ENCODE measurements at regions not wholly inside any gene's neighbourhood (a gene's known extent, or its start where the extent isn't known, plus 50 kb on each side); places are given as distances from the start of the nearest gene placed in this dataset.
A peak's percentile ranks its signal among the peaks of the same experiment; 100 is the strongest.

DNA sequence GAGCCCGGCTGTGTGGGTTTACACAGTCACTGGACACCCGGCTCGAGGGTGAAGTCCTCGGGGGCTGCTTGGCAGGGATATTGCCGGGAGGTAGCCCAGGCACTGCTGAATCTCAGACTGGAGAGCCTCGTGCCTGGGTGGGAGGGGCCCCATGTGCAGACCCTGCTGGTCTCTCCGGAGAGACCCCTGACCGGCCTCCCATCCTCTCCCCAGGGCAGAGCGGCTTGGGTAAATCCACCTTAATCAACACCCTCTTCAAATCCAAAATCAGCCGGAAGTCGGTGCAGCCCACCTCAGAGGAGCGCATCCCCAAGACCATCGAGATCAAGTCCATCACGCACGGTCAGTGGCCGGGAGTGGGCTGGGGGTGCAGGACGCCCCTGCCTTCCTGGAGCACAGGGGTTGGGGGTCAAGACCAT is 346.5 kb downstream of the SEC14L1 start:
- peaks cover 36 to 41% of the 10 kb centered on the region in 2 donors for H3K36me3 ChIP-seq (ENCODE audit: control insufficient read depth in 2 of 2, insufficient read depth in 2 of 2, low read length in 2 of 2)
- no peak overlapping the region for H3K4me3 ChIP-seq (ENCODE audit: low read length in 2 of 2)
- H3K9ac ChIP-seq (ENCODE audit: low read length in 2 of 2) = no peak overlapping the region
- H3K27me3 ChIP-seq (ENCODE audit: control insufficient read depth in 1 of 2, insufficient read depth in 2 of 2, low read length in 2 of 2) = no peaks in the 10 kb centered on the region
- no peak overlapping the region for H3K27ac ChIP-seq (ENCODE audit: low read length)
- peaks cover 39% of the 10 kb centered on the region for H3K4me1 ChIP-seq (ENCODE audit: control insufficient read depth, insufficient read depth, low read length)
- no peaks in the 10 kb centered on the region for H3K9me3 ChIP-seq (ENCODE audit: control insufficient read depth in 2 of 2, low read length in 2 of 2)

- Histone ChIP-seq H3K4me3 (ENCODE audit: low read length in 2 of 2) (no peak overlapping the region), H3K4me1 (ENCODE audit: control insufficient read depth, insufficient read depth, low read length) (peaks cover 32% of the 10 kb centered on the region), H3K27me3 (ENCODE audit: control insufficient read depth in 1 of 2, insufficient read depth in 2 of 2, low read length in 2 of 2) (no peaks in the 10 kb centered on the region), H3K9me3 (ENCODE audit: control insufficient read depth in 2 of 2, low read length in 2 of 2) (no peaks in the 10 kb centered on the region), H3K36me3 (ENCODE audit: control insufficient read depth in 2 of 2, insufficient read depth in 2 of 2, low read length in 2 of 2) (peaks cover 36 to 43% of the 10 kb centered on the region in 2 donors), H3K27ac (ENCODE audit: low read length) (no peak overlapping the region), H3K9ac (ENCODE audit: low read length in 2 of 2) (no peak overlapping the region)
Observed at GRCh38 chr17:77487677-77488530, 347.1 kb downstream of the SEC14L1 start.

- Histone ChIP-seq H3K4me3 (ENCODE audit: low read length in 2 of 2) (no peak overlapping the region), H3K4me1 (ENCODE audit: control insufficient read depth, insufficient read depth, low read length) (peaks cover 26% of the 10 kb centered on the region), H3K9me3 (ENCODE audit: control insufficient read depth in 2 of 2, low read length in 2 of 2) (no peaks in the 10 kb centered on the region), H3K9ac (ENCODE audit: low read length in 2 of 2) (no peak overlapping the region), H3K27ac (ENCODE audit: low read length) (peak overlapping the region; percentile 69), H3K36me3 (ENCODE audit: control insufficient read depth in 2 of 2, insufficient read depth in 2 of 2, low read length in 2 of 2) (peaks cover 37 to 42% of the 10 kb centered on the region in 2 donors), H3K27me3 (ENCODE audit: control insufficient read depth in 1 of 2, insufficient read depth in 2 of 2, low read length in 2 of 2) (no peaks in the 10 kb centered on the region)
Observed at GRCh38 chr17:77488531-77489238, 347.9 kb downstream of the SEC14L1 start.

GRCh38 chr17:77489239-77489892 is 348.6 kb downstream of the SEC14L1 start:
- peaks cover 39 to 45% of the 10 kb centered on the region in 2 donors for H3K36me3 ChIP-seq (ENCODE audit: control insufficient read depth in 2 of 2, insufficient read depth in 2 of 2, low read length in 2 of 2)

DNA sequence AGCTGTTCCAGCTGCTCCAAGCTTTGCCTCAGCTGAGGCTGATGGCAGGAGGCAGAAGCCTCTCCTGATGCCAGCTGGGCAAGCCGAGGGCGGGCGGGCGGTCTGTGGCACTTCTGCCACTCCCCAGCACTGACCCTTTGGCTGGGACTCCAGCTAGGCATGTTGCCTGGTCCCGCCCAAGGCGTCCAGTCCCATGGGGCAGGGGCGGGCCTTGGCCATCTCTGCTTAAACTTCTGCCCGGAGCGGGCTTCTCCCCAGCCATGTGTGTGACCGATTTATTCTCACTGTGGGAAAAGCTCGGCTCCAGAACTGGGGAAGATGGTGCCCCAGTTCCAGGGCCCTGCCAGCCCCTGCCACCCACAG is 349.1 kb downstream of the SEC14L1 start:
- H3K27ac ChIP-seq (ENCODE audit: low read length) = peak overlapping the region; percentile 69
- no peak overlapping the region for H3K9ac ChIP-seq (ENCODE audit: low read length in 2 of 2)
- H3K9me3 ChIP-seq (ENCODE audit: control insufficient read depth in 2 of 2, low read length in 2 of 2) = no peaks in the 10 kb centered on the region
- H3K4me3 ChIP-seq (ENCODE audit: low read length in 2 of 2) = no peak overlapping the region
- peaks cover 39 to 45% of the 10 kb centered on the region in 2 donors for H3K36me3 ChIP-seq (ENCODE audit: control insufficient read depth in 2 of 2, insufficient read depth in 2 of 2, low read length in 2 of 2)
- no peaks in the 10 kb centered on the region for H3K27me3 ChIP-seq (ENCODE audit: control insufficient read depth in 1 of 2, insufficient read depth in 2 of 2, low read length in 2 of 2)
- peaks cover 31% of the 10 kb centered on the region for H3K4me1 ChIP-seq (ENCODE audit: control insufficient read depth, insufficient read depth, low read length)

More at GRCh38 chr17:77489239-77489892, 348.6 kb downstream of the SEC14L1 start:
- Histone ChIP-seq H3K27ac (ENCODE audit: low read length) (peak overlapping the region; percentile 69), H3K4me1 (ENCODE audit: control insufficient read depth, insufficient read depth, low read length) (peaks cover 26% of the 10 kb centered on the region), H3K9ac (ENCODE audit: low read length in 2 of 2) (no peak overlapping the region), H3K27me3 (ENCODE audit: control insufficient read depth in 1 of 2, insufficient read depth in 2 of 2, low read length in 2 of 2) (no peaks in the 10 kb centered on the region), H3K4me3 (ENCODE audit: low read length in 2 of 2) (no peak overlapping the region), H3K9me3 (ENCODE audit: control insufficient read depth in 2 of 2, low read length in 2 of 2) (no peaks in the 10 kb centered on the region)

GRCh38 chr17:77490361-77491183 is 349.8 kb downstream of the SEC14L1 start:
- Histone ChIP-seq H3K27me3 (ENCODE audit: control insufficient read depth in 1 of 2, insufficient read depth in 2 of 2, low read length in 2 of 2) (no peaks in the 10 kb centered on the region), H3K9me3 (ENCODE audit: control insufficient read depth in 2 of 2, low read length in 2 of 2) (no peaks in the 10 kb centered on the region), H3K4me3 (ENCODE audit: low read length in 2 of 2) (no peak overlapping the region), H3K36me3 (ENCODE audit: control insufficient read depth in 2 of 2, insufficient read depth in 2 of 2, low read length in 2 of 2) (peaks cover 39 to 45% of the 10 kb centered on the region in 2 donors), H3K9ac (ENCODE audit: low read length in 2 of 2) (no peak overlapping the region), H3K4me1 (ENCODE audit: control insufficient read depth, insufficient read depth, low read length) (peaks cover 34% of the 10 kb centered on the region), H3K27ac (ENCODE audit: low read length) (peak overlapping the region; percentile 69)

GRCh38 chr17:77491921-77492445 is 351.2 kb downstream of the SEC14L1 start:
- no peak overlapping the region for H3K27ac ChIP-seq (ENCODE audit: low read length)
- no peak overlapping the region for H3K4me3 ChIP-seq (ENCODE audit: low read length in 2 of 2)
- no peaks in the 10 kb centered on the region for H3K9me3 ChIP-seq (ENCODE audit: control insufficient read depth in 2 of 2, low read length in 2 of 2)
- no peaks in the 10 kb centered on the region for H3K27me3 ChIP-seq (ENCODE audit: control insufficient read depth in 1 of 2, insufficient read depth in 2 of 2, low read length in 2 of 2)
- peaks cover 46 to 52% of the 10 kb centered on the region in 2 donors for H3K36me3 ChIP-seq (ENCODE audit: control insufficient read depth in 2 of 2, insufficient read depth in 2 of 2, low read length in 2 of 2)
- H3K4me1 ChIP-seq (ENCODE audit: control insufficient read depth, insufficient read depth, low read length) = peaks cover 34% of the 10 kb centered on the region
- H3K9ac ChIP-seq (ENCODE audit: low read length in 2 of 2) = no peak overlapping the region

DNA sequence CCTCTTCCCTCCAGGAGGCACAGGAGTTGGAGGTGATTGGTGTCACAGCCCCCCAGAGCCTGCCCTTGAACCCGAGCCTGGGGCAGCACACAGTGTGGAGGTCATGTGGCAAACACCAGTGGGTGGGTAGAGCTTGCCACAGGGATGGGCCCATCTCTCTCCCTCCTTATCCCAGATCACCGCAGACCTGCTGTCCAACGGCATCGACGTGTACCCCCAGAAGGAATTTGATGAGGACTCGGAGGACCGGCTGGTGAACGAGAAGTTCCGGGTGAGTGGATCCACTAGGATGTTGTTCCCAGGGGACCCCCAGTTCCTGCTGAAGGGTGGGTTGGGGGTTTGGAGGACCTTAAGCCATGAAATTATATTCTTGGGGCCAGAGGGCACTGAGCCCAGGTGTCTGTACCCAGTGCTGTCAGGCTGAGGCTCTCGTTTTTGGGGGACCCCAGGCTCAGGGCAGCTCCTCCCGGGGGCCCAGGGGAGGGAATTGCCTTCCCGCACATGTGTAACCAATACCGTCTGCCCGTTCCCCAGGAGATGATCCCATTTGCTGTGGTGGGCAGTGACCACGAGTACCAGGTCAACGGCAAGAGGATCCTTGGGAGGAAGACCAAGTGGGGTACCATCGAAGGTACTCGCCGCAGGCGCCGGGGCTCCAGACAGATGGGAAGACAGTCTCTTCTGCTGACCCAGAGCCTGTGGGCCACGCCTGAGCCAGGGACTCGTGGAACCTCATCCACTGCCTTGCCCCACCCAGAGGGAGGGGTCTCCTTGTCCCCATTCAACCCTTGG is 351.9 kb downstream of the SEC14L1 start:
- H3K27ac ChIP-seq (ENCODE audit: low read length) = no peak overlapping the region
- no peak overlapping the region for H3K4me3 ChIP-seq (ENCODE audit: low read length in 2 of 2)
- peaks cover 47 to 52% of the 10 kb centered on the region in 2 donors for H3K36me3 ChIP-seq (ENCODE audit: control insufficient read depth in 2 of 2, insufficient read depth in 2 of 2, low read length in 2 of 2)
- no peaks in the 10 kb centered on the region for H3K27me3 ChIP-seq (ENCODE audit: control insufficient read depth in 1 of 2, insufficient read depth in 2 of 2, low read length in 2 of 2)
- H3K9ac ChIP-seq (ENCODE audit: low read length in 2 of 2) = no peak overlapping the region
- no peaks in the 10 kb centered on the region for H3K9me3 ChIP-seq (ENCODE audit: control insufficient read depth in 2 of 2, low read length in 2 of 2)
- peaks cover 34% of the 10 kb centered on the region for H3K4me1 ChIP-seq (ENCODE audit: control insufficient read depth, insufficient read depth, low read length)

DNA sequence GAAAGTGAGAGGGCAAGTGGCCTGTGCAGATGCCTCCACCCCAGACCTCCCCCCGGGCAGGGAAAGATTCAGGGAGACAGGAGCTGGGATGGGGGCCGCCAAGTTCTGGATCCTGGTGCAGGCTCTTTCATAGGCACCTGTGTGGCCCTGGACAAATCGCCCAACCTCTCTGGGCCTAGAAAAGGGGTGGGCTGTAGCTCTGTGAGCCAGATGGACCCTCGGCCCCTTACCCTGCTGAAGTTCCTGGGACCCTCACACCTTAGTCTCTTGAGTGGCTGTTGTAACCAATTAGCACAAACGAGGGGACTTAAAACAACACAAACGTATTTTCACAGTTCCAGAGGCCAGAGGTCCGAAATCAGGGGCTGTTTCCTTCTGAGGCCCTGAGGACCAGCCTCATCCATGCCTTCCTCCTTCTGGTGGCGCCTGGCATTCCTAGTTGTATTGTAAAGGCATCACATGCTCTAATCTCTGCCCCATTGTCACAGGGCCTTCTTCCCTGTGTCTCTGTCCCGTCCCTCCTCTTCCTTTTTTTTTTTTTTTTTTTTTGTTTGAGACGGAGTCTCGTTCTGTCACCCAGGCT is 352.6 kb downstream of the SEC14L1 start:
- Histone ChIP-seq H3K9ac (ENCODE audit: low read length in 2 of 2) (no peak overlapping the region), H3K27me3 (ENCODE audit: control insufficient read depth in 1 of 2, insufficient read depth in 2 of 2, low read length in 2 of 2) (no peaks in the 10 kb centered on the region), H3K36me3 (ENCODE audit: control insufficient read depth in 2 of 2, insufficient read depth in 2 of 2, low read length in 2 of 2) (peaks cover 47 to 50% of the 10 kb centered on the region in 2 donors), H3K27ac (ENCODE audit: low read length) (peak overlapping the region; percentile 11), H3K9me3 (ENCODE audit: control insufficient read depth in 2 of 2, low read length in 2 of 2) (no peaks in the 10 kb centered on the region), H3K4me3 (ENCODE audit: low read length in 2 of 2) (no peak overlapping the region), H3K4me1 (ENCODE audit: control insufficient read depth, insufficient read depth, low read length) (peaks cover 34% of the 10 kb centered on the region)
